ENCODE measurements at regions not wholly inside any gene's neighbourhood (a gene's known extent, or its start where the extent isn't known, plus 50 kb on each side); places are given as distances from the start of the nearest gene placed in this dataset.

- no peak overlapping the region for H3K4me3 Mint-ChIP-seq
- DNase-seq (no peak), ATAC-seq (ENCODE audit: low read depth) (no peak)
- TF ChIP-seq, protein P1, sequence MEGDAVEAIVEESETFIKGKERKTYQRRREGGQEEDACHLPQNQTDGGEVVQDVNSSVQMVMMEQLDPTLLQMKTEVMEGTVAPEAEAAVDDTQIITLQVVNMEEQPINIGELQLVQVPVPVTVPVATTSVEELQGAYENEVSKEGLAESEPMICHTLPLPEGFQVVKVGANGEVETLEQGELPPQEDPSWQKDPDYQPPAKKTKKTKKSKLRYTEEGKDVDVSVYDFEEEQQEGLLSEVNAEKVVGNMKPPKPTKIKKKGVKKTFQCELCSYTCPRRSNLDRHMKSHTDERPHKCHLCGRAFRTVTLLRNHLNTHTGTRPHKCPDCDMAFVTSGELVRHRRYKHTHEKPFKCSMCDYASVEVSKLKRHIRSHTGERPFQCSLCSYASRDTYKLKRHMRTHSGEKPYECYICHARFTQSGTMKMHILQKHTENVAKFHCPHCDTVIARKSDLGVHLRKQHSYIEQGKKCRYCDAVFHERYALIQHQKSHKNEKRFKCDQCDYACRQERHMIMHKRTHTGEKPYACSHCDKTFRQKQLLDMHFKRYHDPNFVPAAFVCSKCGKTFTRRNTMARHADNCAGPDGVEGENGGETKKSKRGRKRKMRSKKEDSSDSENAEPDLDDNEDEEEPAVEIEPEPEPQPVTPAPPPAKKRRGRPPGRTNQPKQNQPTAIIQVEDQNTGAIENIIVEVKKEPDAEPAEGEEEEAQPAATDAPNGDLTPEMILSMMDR (IDR thresholded peaks at IDR 0.05): no peak
- intact Hi-C loops (cut with micrococcal nuclease): no loop called here
- ChIA-PET POLR2A (no interaction called here), CTCF (no interaction called here)
- no peaks in the 10 kb centered on the region for H3K36me3 Mint-ChIP-seq (ENCODE audit: low read depth)
- H3K27ac Mint-ChIP-seq: no peak overlapping the region
- H3K27me3 Mint-ChIP-seq: no peaks in the 10 kb centered on the region
- H3K9me3 Mint-ChIP-seq: peaks cover 3% of the 10 kb centered on the region
- no peaks in the 10 kb centered on the region for H3K4me1 Mint-ChIP-seq
Measured at GRCh38 chr2:12479065-12479601, 237.6 kb upstream of the TRIB2 start.

DNA sequence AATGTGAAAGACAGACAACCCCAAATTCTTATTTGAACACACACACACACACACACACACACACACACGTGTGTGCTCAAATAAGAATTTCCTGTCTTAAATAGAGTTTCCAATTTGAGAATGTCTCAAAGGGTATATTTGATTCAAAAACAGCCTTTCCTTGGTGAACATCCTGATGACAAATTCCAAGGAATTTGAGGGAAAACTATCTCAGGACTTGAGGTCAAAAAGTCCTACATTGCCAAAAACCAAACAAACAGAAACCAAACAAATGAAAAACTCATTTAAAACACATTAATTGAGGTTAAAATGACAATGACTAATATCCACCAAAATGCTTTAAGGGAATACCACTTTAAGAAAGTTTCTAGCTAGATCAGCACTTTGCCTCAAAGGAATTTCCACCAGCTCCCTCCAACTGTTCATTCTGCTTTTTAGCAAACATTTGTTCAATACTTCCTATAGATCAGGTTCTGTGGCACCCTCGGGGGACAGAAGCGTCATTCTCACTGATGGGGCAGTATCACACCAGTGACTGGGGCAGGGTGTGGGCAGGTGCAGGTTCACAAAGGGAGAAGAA, 232.1 kb upstream of the TRIB2 start:
- Mint-ChIP-seq H3K36me3 (ENCODE audit: low read depth) (no peaks in the 10 kb centered on the region), H3K27me3 (no peaks in the 10 kb centered on the region), H3K4me1 (peaks cover 40% of the 10 kb centered on the region), H3K27ac (no peak overlapping the region), H3K4me3 (no peak overlapping the region), H3K9me3 (no peaks in the 10 kb centered on the region)
- DNase-seq (no peak), ATAC-seq (ENCODE audit: low read depth) (no peak)
- CTCF ChIA-PET: no interaction called here
- TF ChIP-seq, protein P1 (IDR thresholded peaks at IDR 0.05): no peak
- POLR2A ChIA-PET: interaction anchor here (0.6 kb wide), 1 partner anchor 26 kb away, joined by 3 read pairs; no protein-coding TSS in a partner anchor
- intact Hi-C loops (cut with micrococcal nuclease): loop anchor here (5.0 kb wide), 1 partner anchor 233 kb away; the partner anchor contains the start of gene TRIB2

DNA sequence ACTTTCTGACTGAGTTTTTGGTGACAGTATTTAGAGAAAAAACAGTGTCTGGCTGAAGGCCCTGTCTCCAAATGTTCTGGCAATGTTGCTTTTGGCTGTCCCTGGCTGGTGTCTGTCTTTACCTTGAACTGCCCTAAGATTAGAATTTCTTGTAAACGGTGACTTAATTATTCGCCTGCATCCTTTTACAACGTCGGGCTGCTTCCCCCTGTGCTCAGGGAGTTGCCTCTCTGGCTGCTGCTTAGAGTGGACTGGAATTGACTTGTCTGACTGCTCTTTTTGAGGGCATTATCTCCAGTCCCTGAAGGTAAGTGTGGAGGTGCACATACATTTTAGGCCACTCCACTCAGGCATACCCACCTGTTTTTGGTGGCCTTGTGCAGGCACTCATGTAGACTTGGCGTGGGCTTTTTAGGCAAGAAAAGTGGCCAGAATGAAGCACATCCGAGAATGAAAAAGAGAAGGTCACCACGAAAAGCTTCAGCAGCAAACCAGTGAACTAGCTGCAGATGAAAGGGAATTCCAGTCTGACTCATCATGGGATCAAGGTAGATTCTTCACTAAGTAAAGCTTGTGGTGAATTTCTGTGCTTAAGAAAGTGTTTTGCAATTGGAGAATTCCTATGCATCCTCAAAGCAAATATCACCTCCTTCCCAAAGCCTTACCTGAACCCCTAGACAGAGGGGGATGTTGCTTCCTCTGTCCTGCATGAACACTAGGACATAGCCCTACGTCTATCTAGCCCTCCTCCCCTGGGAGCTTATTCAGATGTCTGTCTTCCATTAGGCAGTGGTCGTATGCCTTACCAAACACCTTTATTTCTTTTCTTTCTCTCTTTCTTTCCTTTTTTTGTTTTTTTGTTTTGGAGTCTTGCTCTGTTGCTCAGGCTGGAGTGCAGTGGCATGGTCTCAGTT, 230.3 kb upstream of the TRIB2 start:
- no peaks in the 10 kb centered on the region for H3K36me3 Mint-ChIP-seq (ENCODE audit: low read depth)
- H3K27me3 Mint-ChIP-seq: no peaks in the 10 kb centered on the region
- ATAC-seq (ENCODE audit: low read depth): no peak
- POLR2A ChIA-PET: interaction anchor here (0.6 kb wide), 1 partner anchor 731 kb away, joined by 6 read pairs; no protein-coding TSS in a partner anchor
- H3K4me3 Mint-ChIP-seq: peak overlapping the region; percentile 50
- peak overlapping the region; percentile 71 for H3K27ac Mint-ChIP-seq
- H3K4me1 Mint-ChIP-seq: peaks cover 40% of the 10 kb centered on the region
- no peak for DNase-seq
- CTCF ChIA-PET: interaction anchor here (2.3 kb wide), 1 partner anchor 230 kb away, joined by 6 read pairs; the partner anchor contains the start of gene TRIB2
- TF ChIP-seq, protein P1 (IDR thresholded peaks at IDR 0.05): no peak
- intact Hi-C loops (cut with micrococcal nuclease): loop anchor here (5.0 kb wide), 1 partner anchor 231 kb away; the partner anchor contains the start of gene TRIB2
- H3K9me3 Mint-ChIP-seq: no peaks in the 10 kb centered on the region

DNA sequence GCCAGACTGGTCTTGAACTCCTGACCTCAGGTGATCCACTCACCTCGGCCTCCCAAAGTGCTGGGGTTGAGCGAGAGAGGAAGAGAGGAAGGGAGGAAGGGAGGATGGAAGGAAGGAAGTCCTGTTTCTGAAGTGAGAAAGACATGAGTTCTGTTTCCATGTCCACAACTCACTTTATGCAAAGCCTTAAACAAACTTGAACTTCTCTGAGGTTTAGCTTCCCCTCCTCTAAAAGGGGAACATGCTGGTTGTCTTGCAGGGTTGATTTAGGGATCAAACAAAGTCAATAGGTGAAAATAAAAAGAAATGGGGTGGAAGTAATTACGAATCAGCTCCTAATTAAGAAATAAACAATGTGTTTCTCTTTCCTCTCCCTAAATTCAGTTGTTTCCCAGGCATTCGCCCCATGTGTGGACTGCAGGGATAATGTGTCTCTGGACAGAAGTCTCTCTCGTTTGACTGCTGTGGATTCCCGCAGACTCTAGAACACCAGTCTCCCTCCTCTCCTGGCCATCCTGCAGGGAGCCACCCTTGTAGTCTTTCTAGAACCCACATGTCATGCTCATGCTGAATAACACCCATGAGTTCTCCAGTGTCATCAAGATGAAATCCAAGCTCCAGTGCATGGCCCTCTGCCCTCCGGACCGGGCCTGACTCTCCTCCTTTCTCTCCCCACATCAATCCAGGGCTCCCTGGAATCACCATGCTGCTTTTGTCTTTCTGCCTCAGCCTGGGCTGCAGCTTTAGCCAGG, 229.3 kb upstream of the TRIB2 start:
- intact Hi-C loops (cut with micrococcal nuclease): loop anchor here (5.0 kb wide), 1 partner anchor 230 kb away; the partner anchor contains the start of gene TRIB2
- ATAC-seq (ENCODE audit: low read depth) (peak; percentile 52), DNase-seq (no peak)
- POLR2A ChIA-PET: interaction anchor here (0.5 to 0.7 kb wide), 3 partner anchors 56 to 732 kb away, joined by 3 to 6 read pairs (median 3); no protein-coding TSS in a partner anchor
- H3K4me3 Mint-ChIP-seq: peak overlapping the region; percentile 50
- CTCF ChIA-PET: interaction anchor here (2.3 kb wide), 1 partner anchor 229 kb away, joined by 6 read pairs; the partner anchor contains the start of gene TRIB2
- no peaks in the 10 kb centered on the region for H3K27me3 Mint-ChIP-seq
- no peaks in the 10 kb centered on the region for H3K36me3 Mint-ChIP-seq (ENCODE audit: low read depth)
- peaks cover 40% of the 10 kb centered on the region for H3K4me1 Mint-ChIP-seq
- peak overlapping the region; percentile 71 for H3K27ac Mint-ChIP-seq
- TF ChIP-seq, protein P1 (IDR thresholded peaks at IDR 0.05): no peak
- H3K9me3 Mint-ChIP-seq: no peaks in the 10 kb centered on the region
